ACC112 (cell line): ENCODE measurements at regions not wholly inside any gene's neighbourhood (a gene's known extent, or its start where the extent isn't known, plus 50 kb on each side); places are given as distances from the start of the nearest gene placed in this dataset.

Source experiments
- H2AFZ ChIP-seq: fragments of 200-600 bp; sonication (generic); one replicate; pipeline ENCODE4 v1.6.0; 2017; ENCODE audit warnings: antibody characterized with exemption, low read length; ENCODE audit not compliant: unreplicated experiment
- H3K27ac ChIP-seq: fragments of 200-600 bp; sonication (generic); 2 replicates; pipeline ENCODE4 v1.5.1; 2014; ENCODE audit warnings: low read depth, mild to moderate bottlenecking, antibody characterized with exemption, low read length, moderate library complexity
- H3K27me3 ChIP-seq: fragments of 200-600 bp; sonication (generic); 2 replicates; pipeline ENCODE4 v1.6.1; 2014; ENCODE audit warnings: mild to moderate bottlenecking, antibody characterized with exemption, low read length, moderate library complexity, mixed read lengths; ENCODE audit not compliant: insufficient read depth
- H3K36me3 ChIP-seq: fragments of 200-600 bp; sonication (generic); 2 replicates; pipeline ENCODE4 v1.6.1; 2016; ENCODE audit warnings: mild to moderate bottlenecking, antibody characterized with exemption, low read length, moderate library complexity, mixed read lengths; ENCODE audit not compliant: insufficient read depth
- H3K4me1 ChIP-seq: fragments of 200-600 bp; sonication (generic); one replicate; pipeline ENCODE4 v1.6.1; 2016; ENCODE audit warnings: low read length, mixed read lengths; ENCODE audit not compliant: insufficient read depth, unreplicated experiment, control insufficient read depth
- H3K4me3 ChIP-seq: fragments of 200-600 bp; sonication (generic); 2 replicates; pipeline ENCODE4 v1.5.1; 2014; ENCODE audit warnings: mild to moderate bottlenecking, low read depth, low read length
- H3K79me2 ChIP-seq: fragments of 200-600 bp; sonication (generic); one replicate; pipeline ENCODE4 v1.6.0; 2016; ENCODE audit warnings: low read length; ENCODE audit not compliant: control insufficient read depth, unreplicated experiment, insufficient read depth

- no peaks in the 10 kb centered on the region for H3K79me2 ChIP-seq
- H3K27me3 ChIP-seq, result no peaks in the 10 kb centered on the region
- no peaks in the 10 kb centered on the region for H3K36me3 ChIP-seq
- H3K4me3 ChIP-seq, result no peak overlapping the region
- H3K27ac ChIP-seq, result no peak overlapping the region
- H3K4me1 ChIP-seq, result no peaks in the 10 kb centered on the region
- H2AFZ ChIP-seq, result no peak overlapping the region
Observed at GRCh38 chr3:102571006-102571405, 136.2 kb downstream of the ZPLD1 start.

GRCh38 chr3:102571720-102572384 lies 137.0 kb downstream of the ZPLD1 start:
- Histone ChIP-seq H3K27ac (no peak overlapping the region), H3K27me3 (no peaks in the 10 kb centered on the region), H3K4me1 (no peaks in the 10 kb centered on the region), H3K79me2 (no peaks in the 10 kb centered on the region), H2AFZ (no peak overlapping the region), H3K4me3 (no peak overlapping the region), H3K36me3 (no peaks in the 10 kb centered on the region)

GRCh38 chr3:102573483-102574028 lies 138.7 kb downstream of the ZPLD1 start:
- Histone ChIP-seq H2AFZ (no peak overlapping the region), H3K79me2 (no peaks in the 10 kb centered on the region), H3K4me3 (no peak overlapping the region), H3K27ac (no peak overlapping the region), H3K27me3 (no peaks in the 10 kb centered on the region), H3K36me3 (no peaks in the 10 kb centered on the region), H3K4me1 (no peaks in the 10 kb centered on the region)

DNA sequence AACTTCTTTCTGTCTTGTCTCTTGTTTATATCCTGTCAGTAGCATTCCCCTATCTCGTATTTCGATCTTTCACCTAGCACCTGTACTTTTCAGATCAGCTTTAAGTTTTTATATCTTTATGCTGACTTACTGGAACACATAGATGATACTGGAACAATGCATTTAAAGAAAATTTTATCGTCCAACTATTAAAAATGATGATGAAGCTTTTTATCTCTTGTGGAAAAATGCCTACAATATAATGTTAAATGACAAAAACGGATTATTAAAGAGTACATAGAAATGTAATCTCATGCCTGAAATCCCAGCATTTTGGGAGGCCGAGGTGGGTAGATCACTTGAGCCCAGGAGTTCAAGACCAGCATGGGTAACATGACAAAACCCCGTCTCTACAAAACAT lies 139.5 kb downstream of the ZPLD1 start:
- no peak overlapping the region for H3K4me3 ChIP-seq
- no peaks in the 10 kb centered on the region for H3K36me3 ChIP-seq
- no peaks in the 10 kb centered on the region for H3K27me3 ChIP-seq
- no peak overlapping the region for H2AFZ ChIP-seq
- H3K4me1 ChIP-seq, result no peaks in the 10 kb centered on the region
- H3K27ac ChIP-seq, result no peak overlapping the region
- no peaks in the 10 kb centered on the region for H3K79me2 ChIP-seq

DNA sequence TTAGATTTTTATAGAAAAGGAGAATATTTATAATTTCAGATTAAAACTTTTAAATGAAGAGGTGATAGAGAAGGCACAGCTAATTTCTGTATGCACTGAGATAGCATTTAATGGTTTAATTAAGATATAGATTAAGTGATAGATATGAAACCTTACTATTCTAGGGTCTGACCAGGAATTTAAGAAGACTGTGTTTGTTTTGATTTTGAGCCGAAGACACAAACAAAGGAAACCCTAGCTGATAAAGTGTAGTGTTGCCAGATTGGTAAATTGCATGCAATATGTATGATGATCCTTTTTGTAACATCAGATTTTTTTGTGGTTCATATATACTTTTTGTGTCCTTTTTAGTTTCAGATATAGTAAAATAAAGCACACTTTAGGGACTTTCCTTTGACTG lies 141.8 kb downstream of the ZPLD1 start:
- Histone ChIP-seq H3K4me3 (no peak overlapping the region), H3K27ac (no peak overlapping the region), H3K27me3 (no peaks in the 10 kb centered on the region), H3K79me2 (no peaks in the 10 kb centered on the region), H2AFZ (no peak overlapping the region), H3K4me1 (no peaks in the 10 kb centered on the region), H3K36me3 (no peaks in the 10 kb centered on the region)

DNA sequence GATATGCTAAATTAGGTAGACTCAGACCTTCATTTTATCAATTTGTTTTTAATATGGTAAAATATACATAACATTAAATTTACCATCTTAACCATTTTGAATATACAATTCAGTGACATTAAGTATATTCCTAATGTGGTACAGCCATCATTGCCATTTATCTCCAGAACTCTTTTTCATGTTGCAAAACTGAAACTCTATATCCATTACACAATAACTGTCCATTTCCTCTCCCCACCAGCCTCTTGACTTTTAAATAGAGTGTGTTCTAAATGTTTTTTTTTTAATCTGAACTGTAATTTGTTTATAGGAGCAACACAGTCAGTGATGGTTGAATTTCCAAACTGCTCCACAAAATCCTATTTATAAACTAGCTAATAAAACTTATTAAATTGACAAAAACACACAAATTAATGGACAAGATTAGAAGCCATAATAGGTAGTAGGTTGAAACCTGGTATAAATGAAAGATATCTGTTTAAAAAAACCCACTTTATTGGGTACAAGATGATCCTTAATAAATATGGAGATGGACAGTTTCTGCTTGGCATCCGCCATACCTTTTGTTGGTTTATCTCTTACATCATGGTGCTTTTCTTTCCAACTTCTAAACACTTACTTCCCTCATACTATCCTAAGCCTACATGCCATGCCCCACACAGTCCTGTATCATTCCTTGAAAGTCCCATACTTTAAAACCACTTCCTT lies 142.4 kb downstream of the ZPLD1 start:
- Histone ChIP-seq H3K4me1 (no peaks in the 10 kb centered on the region), H3K79me2 (no peaks in the 10 kb centered on the region), H3K27me3 (no peaks in the 10 kb centered on the region), H3K36me3 (no peaks in the 10 kb centered on the region), H3K27ac (no peak overlapping the region), H2AFZ (no peak overlapping the region), H3K4me3 (no peak overlapping the region)

- no peaks in the 10 kb centered on the region for H3K27me3 ChIP-seq
- H3K27ac ChIP-seq, result no peak overlapping the region
- no peak overlapping the region for H2AFZ ChIP-seq
- no peaks in the 10 kb centered on the region for H3K4me1 ChIP-seq
- H3K36me3 ChIP-seq, result no peaks in the 10 kb centered on the region
- H3K4me3 ChIP-seq, result no peak overlapping the region
- H3K79me2 ChIP-seq, result no peaks in the 10 kb centered on the region
Observed at GRCh38 chr3:102580760-102581159, 145.9 kb downstream of the ZPLD1 start.

GRCh38 chr3:102586485-102586884 lies 151.7 kb downstream of the ZPLD1 start:
- H3K36me3 ChIP-seq, result no peaks in the 10 kb centered on the region

GRCh38 chr3:102593812-102594602 lies 159.2 kb downstream of the ZPLD1 start:
- H3K27ac ChIP-seq, result no peak overlapping the region
- H3K4me1 ChIP-seq, result no peaks in the 10 kb centered on the region
- no peaks in the 10 kb centered on the region for H3K36me3 ChIP-seq
- H2AFZ ChIP-seq, result no peak overlapping the region
- no peaks in the 10 kb centered on the region for H3K27me3 ChIP-seq
- H3K79me2 ChIP-seq, result no peaks in the 10 kb centered on the region
- H3K4me3 ChIP-seq, result no peak overlapping the region

More at GRCh38 chr3:102586485-102586884, 151.7 kb downstream of the ZPLD1 start:
- Histone ChIP-seq H3K27ac (no peak overlapping the region), H3K4me1 (no peaks in the 10 kb centered on the region), H3K27me3 (peaks cover 4% of the 10 kb centered on the region; the same call in 1 of the 2 replicates), H2AFZ (no peak overlapping the region), H3K79me2 (no peaks in the 10 kb centered on the region), H3K4me3 (no peak overlapping the region)

- Histone ChIP-seq H3K4me1 (no peaks in the 10 kb centered on the region), H3K79me2 (no peaks in the 10 kb centered on the region), H3K27me3 (no peaks in the 10 kb centered on the region), H3K27ac (no peak overlapping the region), H3K36me3 (no peaks in the 10 kb centered on the region), H2AFZ (no peak overlapping the region), H3K4me3 (no peak overlapping the region)
Observed at GRCh38 chr3:102595057-102595456, 160.2 kb downstream of the ZPLD1 start.
